Tibial nerve (tissue), 4 donors: ENCODE measurements at regions not wholly inside any gene's neighbourhood (a gene's known extent, or its start where the extent isn't known, plus 50 kb on each side); places are given as distances from the start of the nearest gene placed in this dataset.

Experiments
- DNase-seq, 2 donors: peaks; one replicate each; pipeline ENCODE4 v3.0.0-alpha.2; 2019; ENCODE audit warnings: low spot score in 2 of 2
- H3K27ac ChIP-seq, 4 donors: fragments of 200-600 bp; sonication (generic) in 3 of 4; one replicate each; pipeline ENCODE4 v1.5.1; 2017 to 2019; ENCODE audit warnings: mild to moderate bottlenecking in 1 of 4
- H3K27me3 ChIP-seq, 2 donors: fragments of 200-600 bp; sonication (generic) in 1 of 2; one replicate each; pipeline versions ENCODE4 v1.5.1 to v1.6.0; 2017 to 2019
- H3K36me3 ChIP-seq, 3 donors: fragments of 200-600 bp; sonication (generic); one replicate each; pipeline ENCODE4 v1.5.1; 2018 to 2019
- H3K4me1 ChIP-seq, 4 donors: fragments of 200-600 bp; sonication (generic) in 3 of 4; one replicate each; pipeline ENCODE4 v1.5.1; 2017 to 2019
- H3K4me3 ChIP-seq, 4 donors: fragments of 200-600 bp; sonication (generic) in 3 of 4; one replicate each; pipeline ENCODE4 v1.5.1; 2017 to 2019; ENCODE audit warnings: mild to moderate bottlenecking in 1 of 4, moderate library complexity in 1 of 4
- H3K9me3 ChIP-seq, 4 donors: fragments of 200-600 bp; sonication (generic) in 3 of 4; one replicate each; pipeline ENCODE4 v1.5.1; 2017 to 2019
- EP300 ChIP-seq, 2 donors: sonication (generic); formaldehyde crosslinking; IDR thresholded peaks; one replicate each; pipeline ENCODE4 v1.6.1; 2017; ENCODE audit warnings: antibody characterized with exemption in 2 of 2, mild to moderate bottlenecking in 1 of 2
- POLR2A ChIP-seq, 2 donors: fragments of 450-650 bp; IDR thresholded peaks; one replicate each; pipeline ENCODE4 v1.6.1; 2017; ENCODE audit warnings: antibody characterized with exemption in 2 of 2, mild to moderate bottlenecking in 2 of 2, moderate library complexity in 2 of 2
- WGBS, 2 donors: methylation state at CpG; one replicate each; pipeline ENCODE4 v1.1.5; 2018; 5-methylcytosine and 5-hydroxymethylcytosine counted together
- TF ChIP-seq, protein P1 (sequence below), 5 experiments: fragments of 200-600 bp in 3 of 5; fragments of 450-650 bp in 2 of 5; sonication (generic) in 3 of 5; IDR thresholded peaks; one replicate each; pipeline ENCODE4 v1.5.1; 2016 to 2019; ENCODE audit warnings: antibody characterized with exemption in 5 of 5, mild to moderate bottlenecking in 3 of 5, moderate library complexity in 2 of 5

DNA sequence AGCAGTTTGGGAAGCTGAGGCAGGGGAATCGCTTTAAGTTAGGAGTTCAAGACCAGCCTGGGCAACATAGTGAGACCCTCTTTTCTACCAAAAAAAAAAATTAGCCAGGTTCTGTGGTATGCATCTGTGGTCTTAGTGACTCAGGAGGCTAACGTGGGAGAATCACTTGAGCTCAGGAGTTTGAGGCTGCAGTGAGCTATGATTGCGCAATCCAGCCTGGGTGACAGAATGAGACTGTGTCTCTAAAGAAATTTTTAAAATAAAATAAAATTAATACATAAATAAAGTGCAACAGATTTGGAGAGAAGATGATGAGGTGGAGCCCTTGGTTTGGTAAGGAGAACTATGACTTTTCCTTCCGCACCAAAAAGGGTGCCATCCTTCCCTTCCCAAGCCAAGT lies 436.9 kb downstream of the NLGN4X start:
- no peaks in the 10 kb centered on the region for H3K36me3 ChIP-seq
- TF ChIP-seq, protein P1, sequence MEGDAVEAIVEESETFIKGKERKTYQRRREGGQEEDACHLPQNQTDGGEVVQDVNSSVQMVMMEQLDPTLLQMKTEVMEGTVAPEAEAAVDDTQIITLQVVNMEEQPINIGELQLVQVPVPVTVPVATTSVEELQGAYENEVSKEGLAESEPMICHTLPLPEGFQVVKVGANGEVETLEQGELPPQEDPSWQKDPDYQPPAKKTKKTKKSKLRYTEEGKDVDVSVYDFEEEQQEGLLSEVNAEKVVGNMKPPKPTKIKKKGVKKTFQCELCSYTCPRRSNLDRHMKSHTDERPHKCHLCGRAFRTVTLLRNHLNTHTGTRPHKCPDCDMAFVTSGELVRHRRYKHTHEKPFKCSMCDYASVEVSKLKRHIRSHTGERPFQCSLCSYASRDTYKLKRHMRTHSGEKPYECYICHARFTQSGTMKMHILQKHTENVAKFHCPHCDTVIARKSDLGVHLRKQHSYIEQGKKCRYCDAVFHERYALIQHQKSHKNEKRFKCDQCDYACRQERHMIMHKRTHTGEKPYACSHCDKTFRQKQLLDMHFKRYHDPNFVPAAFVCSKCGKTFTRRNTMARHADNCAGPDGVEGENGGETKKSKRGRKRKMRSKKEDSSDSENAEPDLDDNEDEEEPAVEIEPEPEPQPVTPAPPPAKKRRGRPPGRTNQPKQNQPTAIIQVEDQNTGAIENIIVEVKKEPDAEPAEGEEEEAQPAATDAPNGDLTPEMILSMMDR (IDR thresholded peaks at IDR 0.05) = no peak
- TF ChIP-seq POLR2A (IDR thresholded peaks at IDR 0.05) (no peak), EP300 (IDR thresholded peaks at IDR 0.05) (no peak)
- no peak overlapping the region for H3K27ac ChIP-seq
- no peak overlapping the region for H3K4me3 ChIP-seq
- no peaks in the 10 kb centered on the region for H3K4me1 ChIP-seq
- no peaks in the 10 kb centered on the region for H3K9me3 ChIP-seq
- H3K27me3 ChIP-seq = no peaks in the 10 kb centered on the region
- 89 to 92% methylated on average over 4 of the region's 4 CpGs for WGBS, 2 donors
- no peak for DNase-seq

DNA sequence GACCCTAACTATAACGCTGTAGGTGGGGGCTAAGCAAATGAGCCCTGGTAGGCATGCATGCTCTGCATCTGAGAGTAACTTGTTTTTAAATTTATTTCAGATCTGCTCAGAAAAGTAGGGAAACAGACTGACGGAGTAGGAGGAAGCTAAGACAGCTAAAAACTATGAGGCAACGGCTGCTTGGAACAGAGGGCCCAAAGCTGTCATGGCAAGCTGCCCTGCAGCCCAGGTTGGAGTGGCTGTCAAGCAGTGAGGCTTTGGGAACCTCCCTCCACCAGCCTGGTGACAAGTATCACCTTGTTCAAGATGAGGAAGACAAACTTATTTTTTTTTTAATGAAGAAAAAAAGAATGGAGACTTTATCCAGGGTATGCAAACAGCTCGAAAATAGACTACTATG lies 439.8 kb downstream of the NLGN4X start:
- no peaks in the 10 kb centered on the region for H3K9me3 ChIP-seq
- TF ChIP-seq, protein P1 (IDR thresholded peaks at IDR 0.05) = no peak
- TF ChIP-seq POLR2A (IDR thresholded peaks at IDR 0.05) = no peak
- TF ChIP-seq EP300 (IDR thresholded peaks at IDR 0.05) = no peak
- H3K27ac ChIP-seq = no peak overlapping the region
- no peaks in the 10 kb centered on the region for H3K27me3 ChIP-seq
- whole genome bisulfite sequencing, 2 donors = 61 to 71% methylated on average over 4 of the region's 4 CpGs
- H3K4me1 ChIP-seq = no peaks in the 10 kb centered on the region
- no peak for DNase-seq
- no peaks in the 10 kb centered on the region for H3K36me3 ChIP-seq
- H3K4me3 ChIP-seq = no peak overlapping the region

DNA sequence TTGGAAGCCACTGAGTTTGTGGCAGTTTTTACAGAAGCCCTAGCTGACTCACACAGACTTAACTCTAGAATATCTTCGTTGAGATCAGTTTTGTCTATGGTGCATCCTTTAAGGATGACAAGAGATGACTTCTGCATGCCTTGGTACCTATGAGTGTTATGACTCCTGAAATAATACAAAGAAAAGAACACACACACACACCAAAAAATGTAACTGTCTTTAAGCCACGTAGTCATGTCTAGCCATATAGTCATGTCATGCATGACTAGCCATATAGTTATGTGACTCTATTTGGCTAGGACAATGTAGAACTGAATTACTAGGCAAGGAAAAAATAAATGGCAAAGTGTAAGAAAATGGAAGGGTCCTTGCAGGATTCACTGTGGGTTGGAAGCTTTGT lies 447.8 kb downstream of the NLGN4X start:
- WGBS, 2 donors = 57 to 83% methylated on average over 2 of the region's 2 CpGs
- DNase-seq = no peak
- Histone ChIP-seq H3K4me1 (no peaks in the 10 kb centered on the region), H3K9me3 (no peaks in the 10 kb centered on the region), H3K36me3 (no peaks in the 10 kb centered on the region), H3K27ac (no peak overlapping the region), H3K27me3 (no peaks in the 10 kb centered on the region), H3K4me3 (no peak overlapping the region)
- TF ChIP-seq POLR2A (IDR thresholded peaks at IDR 0.05) = no peak
- TF ChIP-seq, protein P1 (IDR thresholded peaks at IDR 0.05) = no peak
- TF ChIP-seq EP300 (IDR thresholded peaks at IDR 0.05) = no peak

DNA sequence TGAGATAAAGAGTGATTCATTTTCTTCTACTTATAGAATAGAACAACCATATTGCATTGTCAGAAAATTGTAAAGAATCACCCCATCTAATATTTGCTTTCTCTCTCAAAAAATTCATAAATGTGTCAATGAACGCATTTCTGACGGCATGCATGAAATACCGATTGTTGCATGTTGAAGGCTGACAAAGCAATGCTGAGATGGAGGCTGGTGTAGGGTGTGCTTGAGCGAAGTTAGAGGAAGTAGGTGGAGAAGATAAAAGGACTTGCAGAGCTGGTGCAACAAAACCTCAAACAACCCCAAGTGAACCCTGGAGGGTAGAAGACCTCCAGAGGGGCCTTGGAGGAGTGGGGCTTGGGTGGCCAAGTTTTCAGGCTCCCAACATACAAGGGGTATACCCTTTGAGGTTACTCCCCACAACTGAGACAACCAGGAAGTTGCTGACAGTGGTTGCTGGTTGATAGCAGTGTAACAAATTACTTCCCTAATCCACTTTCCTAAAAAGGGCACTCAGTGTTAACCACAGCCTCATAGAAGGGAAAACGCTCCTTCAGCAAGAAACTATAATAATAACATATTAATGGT lies 452.7 kb downstream of the NLGN4X start:
- H3K4me1 ChIP-seq = no peaks in the 10 kb centered on the region
- TF ChIP-seq POLR2A (IDR thresholded peaks at IDR 0.05) (no peak), EP300 (IDR thresholded peaks at IDR 0.05) (no peak)
- TF ChIP-seq, protein P1 (IDR thresholded peaks at IDR 0.05) = no peak
- no peaks in the 10 kb centered on the region for H3K27me3 ChIP-seq
- no peaks in the 10 kb centered on the region for H3K9me3 ChIP-seq
- no peak for DNase-seq
- no peaks in the 10 kb centered on the region for H3K36me3 ChIP-seq
- H3K4me3 ChIP-seq = no peak overlapping the region
- WGBS, 2 donors = 62 to 87% methylated on average over 5 of the region's 5 CpGs
- H3K27ac ChIP-seq = no peak overlapping the region

DNA sequence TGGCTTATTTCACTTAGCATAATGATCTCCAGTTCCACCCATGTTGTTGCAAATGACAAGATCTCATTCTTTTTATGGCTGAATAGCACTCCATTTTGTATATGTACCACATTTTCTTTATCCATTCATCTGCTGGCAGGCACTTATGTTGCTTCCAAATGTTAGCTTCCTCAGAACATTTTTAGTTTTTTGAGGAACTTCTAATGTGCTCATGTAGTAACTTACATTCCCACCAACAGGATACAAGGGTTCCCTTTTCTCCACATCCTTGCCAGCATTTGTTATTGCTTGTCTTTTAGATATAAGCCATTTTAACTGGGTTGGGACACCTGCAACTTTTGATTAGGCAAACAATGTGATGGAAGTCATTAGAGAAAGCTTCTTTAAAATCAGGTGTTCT lies 454.2 kb downstream of the NLGN4X start:
- no peaks in the 10 kb centered on the region for H3K9me3 ChIP-seq
- TF ChIP-seq POLR2A (IDR thresholded peaks at IDR 0.05) = no peak
- TF ChIP-seq, protein P1 (IDR thresholded peaks at IDR 0.05) = no peak
- TF ChIP-seq EP300 (IDR thresholded peaks at IDR 0.05) = no peak
- DNase-seq = no peak
- H3K4me1 ChIP-seq = no peaks in the 10 kb centered on the region
- no peaks in the 10 kb centered on the region for H3K27me3 ChIP-seq
- H3K4me3 ChIP-seq = no peak overlapping the region
- no peaks in the 10 kb centered on the region for H3K36me3 ChIP-seq
- no peak overlapping the region for H3K27ac ChIP-seq
